ENCODE measurements at regions not wholly inside any gene's neighbourhood (a gene's known extent, or its start where the extent isn't known, plus 50 kb on each side); places are given as distances from the start of the nearest gene placed in this dataset.

DNA sequence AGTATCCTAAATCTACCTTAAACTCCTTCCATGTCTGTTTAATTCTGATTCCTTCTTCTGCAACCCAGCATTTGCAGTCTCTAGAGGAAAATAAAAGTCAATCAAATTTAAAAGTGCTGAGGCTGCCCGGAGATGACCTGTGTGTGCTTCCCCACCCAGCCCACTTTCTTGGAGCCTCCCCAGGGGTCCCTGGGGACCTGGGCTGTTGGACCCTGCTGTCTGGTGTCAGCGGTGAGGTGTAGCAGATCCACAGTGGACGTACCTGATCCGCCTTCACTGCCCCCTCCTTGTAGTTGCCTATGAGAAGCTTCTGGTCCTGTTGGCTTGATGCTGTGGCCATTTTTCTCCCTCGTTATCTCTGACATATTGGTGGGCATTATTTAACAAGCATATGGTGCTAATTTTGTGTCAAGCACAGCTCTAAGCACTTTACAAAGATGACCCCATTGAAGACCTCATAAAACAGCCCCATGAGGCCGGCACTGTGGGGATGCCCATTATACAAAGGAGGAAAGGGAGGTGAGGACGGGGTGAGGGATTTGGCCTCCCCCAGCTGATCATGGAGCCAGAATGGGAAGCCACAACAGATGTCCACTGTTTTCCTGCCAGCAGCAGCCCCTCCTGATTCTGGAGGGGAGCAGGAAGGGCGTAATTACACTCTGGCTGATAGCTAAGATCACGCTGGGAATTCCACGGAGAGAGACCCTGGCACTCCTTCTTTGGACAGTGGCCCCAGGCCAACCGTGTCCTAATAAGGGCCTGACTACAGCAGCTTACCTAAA lies 628.2 kb downstream of the CDH26 start:
- Histone ChIP-seq H3K36me3 (ENCODE audit: control insufficient read depth, insufficient read depth, low read length) (no peaks in the 10 kb centered on the region), H3K4me1 (ENCODE audit: control insufficient read depth, insufficient read depth, low read length) (no peaks in the 10 kb centered on the region), H3K27me3 (ENCODE audit: control insufficient read depth, insufficient read depth, low read length) (no peaks in the 10 kb centered on the region), H3K9ac (ENCODE audit: low read length) (no peak overlapping the region), H3K9me3 (ENCODE audit: control insufficient read depth, low read length) (no peaks in the 10 kb centered on the region), H3K4me3 (ENCODE audit: low read length) (peak overlapping the region; percentile 8)

DNA sequence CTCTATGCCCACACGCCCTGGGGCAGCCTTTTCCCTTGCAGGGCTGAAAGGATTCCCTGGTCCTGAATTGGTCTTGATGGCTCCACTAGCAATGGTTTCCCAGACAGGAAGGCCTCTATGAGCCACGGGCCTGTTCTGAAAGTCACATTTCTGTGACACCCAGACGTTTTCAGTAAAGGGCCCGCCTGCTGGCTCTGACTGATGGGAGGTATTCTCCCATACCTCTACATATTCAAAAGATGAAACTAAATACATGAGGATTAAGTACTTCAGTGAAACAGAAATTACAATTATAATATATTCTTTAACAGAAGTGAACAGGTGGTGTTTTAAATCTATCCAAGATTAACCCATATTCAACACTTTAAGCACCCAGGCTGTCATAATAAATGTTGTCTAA lies 629.8 kb downstream of the CDH26 start:
- Histone ChIP-seq H3K9me3 (ENCODE audit: control insufficient read depth, low read length) (no peaks in the 10 kb centered on the region), H3K27me3 (ENCODE audit: control insufficient read depth, insufficient read depth, low read length) (no peaks in the 10 kb centered on the region), H3K36me3 (ENCODE audit: control insufficient read depth, insufficient read depth, low read length) (no peaks in the 10 kb centered on the region), H3K9ac (ENCODE audit: low read length) (no peak overlapping the region), H3K4me3 (ENCODE audit: low read length) (no peak overlapping the region), H3K4me1 (ENCODE audit: control insufficient read depth, insufficient read depth, low read length) (no peaks in the 10 kb centered on the region)

DNA sequence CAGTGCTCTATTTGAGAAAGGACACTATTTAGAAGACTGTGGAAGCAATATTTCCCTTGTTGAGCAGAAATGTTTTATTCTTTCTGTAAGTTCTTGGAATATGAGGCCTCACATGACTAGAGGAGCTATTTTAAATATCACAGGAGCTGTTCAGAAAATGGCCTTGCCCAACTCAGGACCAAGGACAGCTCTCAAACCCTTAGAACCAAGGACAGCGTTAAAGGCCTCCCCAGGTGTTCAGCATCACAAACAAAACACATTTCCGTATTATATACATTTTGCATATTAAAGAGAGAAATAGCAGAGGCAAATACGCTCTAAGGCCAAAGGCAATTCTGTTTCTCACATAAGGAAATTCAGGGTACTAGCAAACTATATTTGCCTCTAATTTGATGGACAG lies 631.4 kb downstream of the CDH26 start:
- Histone ChIP-seq H3K4me3 (ENCODE audit: low read length) (no peak overlapping the region), H3K36me3 (ENCODE audit: control insufficient read depth, insufficient read depth, low read length) (no peaks in the 10 kb centered on the region), H3K9me3 (ENCODE audit: control insufficient read depth, low read length) (no peaks in the 10 kb centered on the region), H3K4me1 (ENCODE audit: control insufficient read depth, insufficient read depth, low read length) (no peaks in the 10 kb centered on the region), H3K9ac (ENCODE audit: low read length) (no peak overlapping the region), H3K27me3 (ENCODE audit: control insufficient read depth, insufficient read depth, low read length) (no peaks in the 10 kb centered on the region)

DNA sequence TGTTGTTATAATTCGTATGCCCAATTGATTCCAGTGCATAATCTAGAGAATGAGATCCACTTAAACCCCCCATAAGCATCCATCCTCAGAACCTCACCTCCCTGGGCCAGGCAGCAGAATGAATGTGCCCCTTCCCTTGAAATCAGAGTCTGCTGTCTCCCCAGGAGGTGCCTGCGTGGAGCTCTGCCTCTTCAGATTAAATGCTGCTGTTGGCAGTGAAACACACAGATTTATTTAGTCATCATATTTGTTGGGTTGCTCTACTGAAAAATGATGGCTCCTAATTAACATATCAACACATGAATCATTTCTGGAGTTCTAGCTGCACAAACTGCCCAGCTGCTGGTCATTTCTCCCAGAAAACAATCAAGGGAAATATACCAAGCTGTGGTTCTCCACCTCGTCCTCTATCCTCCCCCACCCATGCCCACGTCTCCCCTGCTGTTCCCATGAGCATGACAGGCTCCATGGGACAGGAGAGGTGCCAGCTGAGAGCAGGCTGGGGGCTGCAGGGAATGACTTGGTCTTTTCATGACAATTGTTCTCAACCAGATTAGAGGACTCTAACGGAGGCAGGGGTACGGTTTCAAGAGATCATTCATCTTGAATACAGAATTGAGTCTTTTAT lies 633.1 kb downstream of the CDH26 start:
- H3K9ac ChIP-seq (ENCODE audit: low read length), result no peak overlapping the region
- no peaks in the 10 kb centered on the region for H3K9me3 ChIP-seq (ENCODE audit: control insufficient read depth, low read length)
- H3K4me3 ChIP-seq (ENCODE audit: low read length), result no peak overlapping the region
- no peaks in the 10 kb centered on the region for H3K27me3 ChIP-seq (ENCODE audit: control insufficient read depth, insufficient read depth, low read length)
- no peaks in the 10 kb centered on the region for H3K4me1 ChIP-seq (ENCODE audit: control insufficient read depth, insufficient read depth, low read length)
- no peaks in the 10 kb centered on the region for H3K36me3 ChIP-seq (ENCODE audit: control insufficient read depth, insufficient read depth, low read length)

DNA sequence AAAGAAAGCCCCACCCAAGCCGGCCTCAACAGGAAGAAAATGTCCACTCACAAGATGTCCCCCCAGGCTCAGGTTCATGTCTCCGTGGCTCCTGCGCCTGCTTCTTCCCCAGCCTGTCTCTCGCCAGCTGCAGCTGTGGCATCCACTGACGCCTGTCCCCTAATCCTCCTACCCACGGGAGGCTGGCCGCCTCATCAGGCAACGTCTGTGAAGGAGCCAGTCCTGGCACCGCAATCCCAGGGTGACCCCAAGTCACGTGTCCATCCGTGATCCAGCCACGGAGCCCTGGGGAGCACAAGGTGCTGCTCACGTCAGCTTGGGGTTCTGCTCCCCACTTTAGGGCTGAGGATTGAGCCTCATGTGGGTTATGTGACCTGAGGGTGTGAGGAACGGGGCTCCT lies 640.3 kb downstream of the CDH26 start:
- Histone ChIP-seq H3K9me3 (ENCODE audit: control insufficient read depth, low read length) (no peaks in the 10 kb centered on the region), H3K9ac (ENCODE audit: low read length) (no peak overlapping the region), H3K4me1 (ENCODE audit: control insufficient read depth, insufficient read depth, low read length) (no peaks in the 10 kb centered on the region), H3K36me3 (ENCODE audit: control insufficient read depth, insufficient read depth, low read length) (no peaks in the 10 kb centered on the region), H3K4me3 (ENCODE audit: low read length) (no peak overlapping the region), H3K27me3 (ENCODE audit: control insufficient read depth, insufficient read depth, low read length) (no peaks in the 10 kb centered on the region)

DNA sequence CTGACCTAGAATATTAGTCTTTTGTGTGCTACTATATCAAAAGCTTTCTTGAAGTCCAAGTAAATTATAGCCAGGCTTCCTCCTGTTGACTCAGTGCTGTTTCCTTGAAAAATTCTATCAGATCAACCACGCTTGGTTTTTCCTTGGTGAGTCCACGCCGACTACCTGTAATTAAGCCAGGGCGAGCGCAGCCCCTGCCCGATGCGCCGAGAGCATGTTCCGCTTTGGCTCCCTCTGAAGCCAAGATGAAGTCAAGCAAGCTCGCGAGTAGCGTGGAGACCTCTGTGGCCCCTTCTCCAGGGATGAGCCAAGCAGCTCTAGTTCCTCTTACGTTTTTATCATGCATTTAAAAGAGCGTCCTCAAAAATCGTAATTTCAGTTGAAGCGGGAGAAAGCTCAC lies 641.2 kb downstream of the CDH26 start:
- no peaks in the 10 kb centered on the region for H3K27me3 ChIP-seq (ENCODE audit: control insufficient read depth, insufficient read depth, low read length)
- H3K9me3 ChIP-seq (ENCODE audit: control insufficient read depth, low read length), result no peaks in the 10 kb centered on the region
- H3K9ac ChIP-seq (ENCODE audit: low read length), result no peak overlapping the region
- no peaks in the 10 kb centered on the region for H3K36me3 ChIP-seq (ENCODE audit: control insufficient read depth, insufficient read depth, low read length)
- no peak overlapping the region for H3K4me3 ChIP-seq (ENCODE audit: low read length)
- H3K4me1 ChIP-seq (ENCODE audit: control insufficient read depth, insufficient read depth, low read length), result no peaks in the 10 kb centered on the region

DNA sequence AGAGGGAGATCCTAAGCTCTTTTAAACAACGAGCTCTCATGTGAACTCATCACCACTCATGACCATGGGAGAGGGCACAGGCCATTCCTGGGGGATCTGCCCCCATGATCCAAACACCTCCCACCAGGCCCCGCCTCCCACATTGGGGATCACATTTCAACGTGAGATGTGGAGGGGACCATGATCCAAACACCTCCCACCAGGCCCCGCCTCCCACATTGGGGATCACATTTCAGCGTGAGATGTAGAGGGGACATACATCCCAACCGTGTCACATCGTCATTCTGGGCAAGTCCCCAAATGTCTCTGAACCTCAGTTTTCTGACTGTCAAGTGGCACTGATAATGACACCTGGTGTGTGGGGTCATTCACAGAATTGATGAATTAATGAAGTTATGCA lies 641.8 kb downstream of the CDH26 start:
- no peak overlapping the region for H3K4me3 ChIP-seq (ENCODE audit: low read length)
- H3K27me3 ChIP-seq (ENCODE audit: control insufficient read depth, insufficient read depth, low read length), result no peaks in the 10 kb centered on the region
- H3K9ac ChIP-seq (ENCODE audit: low read length), result no peak overlapping the region
- H3K36me3 ChIP-seq (ENCODE audit: control insufficient read depth, insufficient read depth, low read length), result no peaks in the 10 kb centered on the region
- H3K9me3 ChIP-seq (ENCODE audit: control insufficient read depth, low read length), result no peaks in the 10 kb centered on the region
- no peaks in the 10 kb centered on the region for H3K4me1 ChIP-seq (ENCODE audit: control insufficient read depth, insufficient read depth, low read length)

DNA sequence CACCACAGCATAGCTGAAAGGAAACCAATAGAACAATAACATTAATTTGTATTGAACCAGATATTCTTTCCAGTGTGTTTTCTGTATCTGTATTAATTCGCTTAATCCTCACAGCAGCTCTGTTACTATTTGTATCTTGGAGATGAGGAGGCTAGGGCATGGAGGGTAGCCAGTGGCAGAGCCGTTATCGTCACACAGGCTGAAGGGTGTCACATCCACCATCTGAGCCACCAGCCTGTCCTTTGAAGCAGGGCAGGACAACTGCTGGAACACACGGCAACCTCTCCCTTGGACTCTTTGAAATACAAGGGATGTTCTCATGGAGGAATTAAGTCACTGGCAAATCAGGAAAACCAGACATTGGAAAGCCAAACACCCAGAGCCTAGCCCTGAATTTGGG lies 628.0 kb upstream of the CDH4 start:
- Histone ChIP-seq H3K27me3 (ENCODE audit: control insufficient read depth, insufficient read depth, low read length) (peaks cover 4% of the 10 kb centered on the region), H3K4me1 (ENCODE audit: control insufficient read depth, insufficient read depth, low read length) (no peaks in the 10 kb centered on the region), H3K9me3 (ENCODE audit: control insufficient read depth, low read length) (no peaks in the 10 kb centered on the region), H3K4me3 (ENCODE audit: low read length) (no peak overlapping the region), H3K9ac (ENCODE audit: low read length) (no peak overlapping the region), H3K36me3 (ENCODE audit: control insufficient read depth, insufficient read depth, low read length) (no peaks in the 10 kb centered on the region)

DNA sequence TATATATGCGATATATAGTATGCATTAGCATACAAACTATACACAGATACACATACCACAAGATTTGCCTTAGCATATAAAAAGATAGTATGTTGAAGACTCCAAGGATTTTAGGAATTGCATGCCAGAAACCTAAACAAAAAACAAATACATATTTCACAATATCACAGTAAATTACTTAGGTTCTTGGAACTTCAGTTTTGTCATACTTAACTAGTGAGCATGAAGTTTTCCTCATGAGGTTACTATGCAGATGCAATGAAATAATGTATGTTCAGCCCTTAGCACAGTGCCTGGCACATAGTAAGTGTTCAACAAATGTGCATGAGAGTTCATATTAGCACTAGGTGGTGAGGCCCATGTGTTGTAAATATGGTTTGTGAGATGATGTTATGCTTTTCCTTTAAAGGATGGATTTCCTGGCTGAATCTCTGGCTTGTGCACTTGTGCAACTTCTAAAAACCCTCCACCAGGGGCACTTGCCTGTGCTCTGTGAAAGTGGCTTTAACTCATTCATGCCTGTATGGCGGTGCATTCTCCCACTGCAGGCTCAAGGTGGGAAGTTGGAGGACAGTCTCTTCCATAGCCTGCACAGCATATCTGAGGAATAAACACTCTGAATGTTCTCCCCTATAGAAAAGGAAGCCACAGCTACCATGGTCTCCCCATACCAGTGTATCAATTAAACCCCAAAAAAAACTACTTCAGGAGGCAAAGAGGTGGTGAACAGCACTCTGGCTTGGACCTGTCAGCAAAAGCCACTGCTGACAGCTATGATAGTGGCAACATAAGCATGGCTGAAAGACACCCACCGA lies 624.1 kb upstream of the CDH4 start:
- Histone ChIP-seq H3K4me1 (ENCODE audit: control insufficient read depth, insufficient read depth, low read length) (no peaks in the 10 kb centered on the region), H3K9ac (ENCODE audit: low read length) (no peak overlapping the region), H3K27me3 (ENCODE audit: control insufficient read depth, insufficient read depth, low read length) (no peaks in the 10 kb centered on the region), H3K36me3 (ENCODE audit: control insufficient read depth, insufficient read depth, low read length) (no peaks in the 10 kb centered on the region), H3K4me3 (ENCODE audit: low read length) (no peak overlapping the region), H3K9me3 (ENCODE audit: control insufficient read depth, low read length) (no peaks in the 10 kb centered on the region)

DNA sequence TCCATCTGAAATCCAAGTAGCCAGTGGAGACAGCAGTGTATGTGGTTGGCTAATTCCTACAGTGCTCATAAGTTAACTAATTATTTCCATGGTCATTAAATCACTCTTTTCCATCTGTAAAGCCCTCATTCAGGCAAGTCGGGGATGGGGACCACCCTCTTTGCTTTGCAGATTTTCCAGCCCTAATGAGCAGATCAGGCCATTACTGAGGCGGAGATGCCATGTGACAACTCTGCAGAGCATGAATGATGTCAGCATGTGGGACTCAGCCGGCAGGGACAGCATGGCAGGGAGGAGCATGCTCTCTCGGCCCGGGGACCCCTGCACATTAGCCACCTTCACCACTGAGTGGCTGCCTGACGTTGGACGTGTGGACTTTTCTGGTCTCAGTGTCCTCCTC lies 623.3 kb upstream of the CDH4 start:
- Histone ChIP-seq H3K4me3 (ENCODE audit: low read length) (no peak overlapping the region), H3K4me1 (ENCODE audit: control insufficient read depth, insufficient read depth, low read length) (no peaks in the 10 kb centered on the region), H3K9ac (ENCODE audit: low read length) (no peak overlapping the region), H3K27me3 (ENCODE audit: control insufficient read depth, insufficient read depth, low read length) (no peaks in the 10 kb centered on the region), H3K9me3 (ENCODE audit: control insufficient read depth, low read length) (no peaks in the 10 kb centered on the region), H3K36me3 (ENCODE audit: control insufficient read depth, insufficient read depth, low read length) (no peaks in the 10 kb centered on the region)

DNA sequence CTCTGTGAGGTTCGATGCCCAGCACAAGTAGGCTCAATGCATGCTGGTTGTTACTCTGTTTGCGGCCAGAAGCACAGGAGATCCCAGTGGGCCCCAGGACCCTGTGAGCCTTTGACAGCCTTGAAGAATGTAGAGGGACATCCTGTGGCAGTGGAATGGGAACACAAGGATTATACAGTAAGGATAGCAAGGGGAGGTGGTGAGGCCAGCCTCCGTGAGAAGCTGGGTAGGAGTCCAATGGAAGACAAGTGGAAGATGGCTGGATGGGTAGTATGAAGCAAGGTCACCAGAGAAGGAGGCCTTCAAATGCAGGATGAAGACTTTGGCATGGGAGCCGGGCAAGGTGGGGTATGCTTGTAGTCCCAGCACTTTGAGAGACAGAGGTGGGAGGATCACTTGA lies 622.9 kb upstream of the CDH4 start:
- H3K4me3 ChIP-seq (ENCODE audit: low read length), result no peak overlapping the region
- H3K4me1 ChIP-seq (ENCODE audit: control insufficient read depth, insufficient read depth, low read length), result no peaks in the 10 kb centered on the region
- H3K9ac ChIP-seq (ENCODE audit: low read length), result no peak overlapping the region
- H3K27me3 ChIP-seq (ENCODE audit: control insufficient read depth, insufficient read depth, low read length), result no peaks in the 10 kb centered on the region
- H3K9me3 ChIP-seq (ENCODE audit: control insufficient read depth, low read length), result no peaks in the 10 kb centered on the region
- no peaks in the 10 kb centered on the region for H3K36me3 ChIP-seq (ENCODE audit: control insufficient read depth, insufficient read depth, low read length)

DNA sequence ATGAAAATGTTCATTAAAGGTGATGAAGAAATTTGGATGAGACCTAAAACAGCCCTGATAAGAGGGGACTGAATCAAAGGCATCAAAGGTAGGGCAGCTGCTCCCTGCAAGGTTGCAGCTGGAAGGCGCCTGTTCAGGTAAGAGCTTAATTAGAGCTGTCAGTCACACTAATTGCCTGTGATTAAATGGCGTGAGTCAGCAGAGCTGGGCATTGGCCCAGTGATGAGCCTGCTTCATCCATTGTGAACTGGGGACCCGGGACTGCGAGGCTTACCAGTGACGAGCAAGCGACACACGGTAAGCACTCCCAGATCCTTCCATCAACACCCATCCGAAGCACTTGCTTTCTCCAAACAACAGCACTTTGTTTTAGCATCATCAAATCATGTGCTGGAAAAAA lies 621.5 kb upstream of the CDH4 start:
- Histone ChIP-seq H3K27me3 (ENCODE audit: control insufficient read depth, insufficient read depth, low read length) (no peaks in the 10 kb centered on the region), H3K9me3 (ENCODE audit: control insufficient read depth, low read length) (no peaks in the 10 kb centered on the region), H3K36me3 (ENCODE audit: control insufficient read depth, insufficient read depth, low read length) (no peaks in the 10 kb centered on the region), H3K4me1 (ENCODE audit: control insufficient read depth, insufficient read depth, low read length) (no peaks in the 10 kb centered on the region), H3K9ac (ENCODE audit: low read length) (no peak overlapping the region), H3K4me3 (ENCODE audit: low read length) (no peak overlapping the region)
